Esophagus (tissue), 2 donors: ENCODE measurements at regions not wholly inside any gene's neighbourhood (a gene's known extent, or its start where the extent isn't known, plus 50 kb on each side); places are given as distances from the start of the nearest gene placed in this dataset.

Experiments
- H3K27ac ChIP-seq, 2 donors: one replicate each; pipeline ENCODE4 v1.5.1; 2013; ENCODE audit warnings: low read depth in 2 of 2, mild to moderate bottlenecking in 2 of 2, inconsistent platforms in 1 of 2, low read length in 1 of 2, moderate library complexity in 1 of 2
- H3K27me3 ChIP-seq, 2 donors: one replicate each; pipeline ENCODE4 v1.6.1; 2013; ENCODE audit warnings: low read length in 2 of 2, control low read depth in 1 of 2, mild to moderate bottlenecking in 1 of 2; ENCODE audit not compliant: insufficient read depth in 2 of 2, control insufficient read depth in 1 of 2
- H3K36me3 ChIP-seq, 2 donors: one replicate each; pipeline ENCODE4 v1.6.1; 2013; ENCODE audit warnings: low read length in 1 of 2; ENCODE audit not compliant: control insufficient read depth in 2 of 2, insufficient read depth in 2 of 2
- H3K4me1 ChIP-seq, 2 donors: one replicate each; pipeline ENCODE4 v1.6.1; 2013; ENCODE audit warnings: low read length in 1 of 2; ENCODE audit not compliant: control insufficient read depth in 2 of 2, insufficient read depth in 2 of 2
- H3K4me3 ChIP-seq, 2 donors: one replicate each; pipeline ENCODE4 v1.5.1; 2013; ENCODE audit warnings: low read length in 2 of 2, mild to moderate bottlenecking in 2 of 2, low read depth in 1 of 2, moderate library complexity in 1 of 2
- H3K9me3 ChIP-seq, 2 donors: one replicate each; pipeline ENCODE4 v1.6.1; 2013; ENCODE audit warnings: mild to moderate bottlenecking in 2 of 2, low read depth in 1 of 2, low read length in 1 of 2, moderate library complexity in 1 of 2; ENCODE audit not compliant: control insufficient read depth in 2 of 2, insufficient read depth in 1 of 2
- WGBS, 2 donors: extraction: QIAGEN DNeasy Blood & Tissue Kit; methylation state at CpG; one replicate each; pipeline ENCODE4 v1.1.7; 2013; 5-methylcytosine and 5-hydroxymethylcytosine counted together
- donor health status: healthy with polysubstance abuse.
- donor health status: Bipolar disorder and iron deficiency.

- Histone ChIP-seq H3K9me3 (no peaks in the 10 kb centered on the region), H3K4me3 (no peak overlapping the region), H3K27me3 (no peaks in the 10 kb centered on the region), H3K36me3 (no peaks in the 10 kb centered on the region), H3K27ac (no peak overlapping the region), H3K4me1 (no peaks in the 10 kb centered on the region)
Measured at GRCh38 chr4:114343015-114343414, 255.6 kb upstream of the UGT8 start.

- H3K36me3 ChIP-seq = no peaks in the 10 kb centered on the region
- no peaks in the 10 kb centered on the region for H3K4me1 ChIP-seq
- H3K27me3 ChIP-seq = no peaks in the 10 kb centered on the region
- no peak overlapping the region for H3K4me3 ChIP-seq
- WGBS, 2 donors = 76 to 87% methylated on average over 2 of the region's 2 CpGs
- H3K9me3 ChIP-seq = no peaks in the 10 kb centered on the region
- no peak overlapping the region for H3K27ac ChIP-seq
Measured at GRCh38 chr4:114349543-114350175, 248.9 kb upstream of the UGT8 start.

GRCh38 chr4:114358901-114359300 lies 239.7 kb upstream of the UGT8 start:
- Histone ChIP-seq H3K27me3 (no peaks in the 10 kb centered on the region), H3K9me3 (no peaks in the 10 kb centered on the region), H3K36me3 (no peaks in the 10 kb centered on the region), H3K4me3 (no peak overlapping the region), H3K4me1 (no peaks in the 10 kb centered on the region), H3K27ac (no peak overlapping the region)

DNA sequence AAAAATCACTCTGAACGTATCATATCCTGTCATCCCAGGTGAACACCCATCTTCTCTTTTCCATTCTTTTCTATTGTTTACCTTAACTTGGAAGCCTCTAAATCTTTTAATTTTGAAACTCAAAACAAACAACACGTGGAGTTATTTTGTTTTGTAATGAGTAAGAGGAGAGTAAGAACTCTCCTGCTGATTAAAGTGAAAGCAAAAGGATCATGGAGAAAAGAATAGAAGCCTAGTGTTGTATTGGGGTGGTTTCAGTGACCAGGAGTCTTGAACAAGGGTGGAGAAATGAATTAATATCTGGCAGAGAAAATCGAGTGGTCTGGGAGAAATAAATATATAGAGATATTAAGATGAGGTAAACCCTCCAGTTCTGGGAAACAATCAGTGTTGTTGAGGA lies 237.4 kb upstream of the UGT8 start:
- Histone ChIP-seq H3K4me3 (no peak overlapping the region), H3K9me3 (no peaks in the 10 kb centered on the region), H3K27me3 (no peaks in the 10 kb centered on the region), H3K27ac (no peak overlapping the region), H3K4me1 (no peaks in the 10 kb centered on the region), H3K36me3 (no peaks in the 10 kb centered on the region)
- WGBS, 2 donors = 36 to 45% methylated on average over 3 of the region's 3 CpGs

DNA sequence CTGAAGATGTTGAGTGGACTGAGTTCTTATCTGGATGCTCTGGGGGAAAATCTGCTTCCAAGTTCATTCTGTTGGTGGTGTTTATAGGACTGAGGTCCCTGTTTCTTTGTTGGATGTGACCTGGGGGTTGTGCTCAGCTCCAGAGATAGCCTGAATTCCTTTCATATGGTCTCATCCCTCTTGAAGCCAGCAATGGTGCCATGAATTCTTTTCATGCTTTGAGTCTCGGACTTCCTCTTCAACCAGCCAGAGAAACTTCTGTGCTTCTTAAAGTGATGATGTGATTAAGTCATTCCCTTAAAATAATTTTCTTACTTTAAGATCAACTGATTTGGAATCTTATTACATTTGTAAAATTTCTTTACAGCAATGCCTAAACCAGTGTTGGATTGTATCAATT lies 233.8 kb upstream of the UGT8 start:
- Histone ChIP-seq H3K4me1 (no peaks in the 10 kb centered on the region), H3K9me3 (no peaks in the 10 kb centered on the region), H3K27ac (no peak overlapping the region), H3K4me3 (no peak overlapping the region), H3K27me3 (no peaks in the 10 kb centered on the region), H3K36me3 (no peaks in the 10 kb centered on the region)
- WGBS, 2 donors = 53 to 58% methylated on average over 1 of the region's 1 CpG

- Histone ChIP-seq H3K27ac (no peak overlapping the region), H3K4me3 (no peak overlapping the region), H3K4me1 (no peaks in the 10 kb centered on the region), H3K9me3 (no peaks in the 10 kb centered on the region), H3K36me3 (no peaks in the 10 kb centered on the region), H3K27me3 (no peaks in the 10 kb centered on the region)
- 90 to 91% methylated on average over 1 of the region's 1 CpG for WGBS, 2 donors
Measured at GRCh38 chr4:114365591-114365990, 233.0 kb upstream of the UGT8 start.

- 73% methylated on average over 2 of the region's 2 CpGs for WGBS, 2 donors
- Histone ChIP-seq H3K9me3 (no peaks in the 10 kb centered on the region), H3K27ac (no peak overlapping the region), H3K27me3 (no peaks in the 10 kb centered on the region), H3K36me3 (no peaks in the 10 kb centered on the region), H3K4me1 (no peaks in the 10 kb centered on the region), H3K4me3 (no peak overlapping the region)
Measured at GRCh38 chr4:114366368-114366767, 232.2 kb upstream of the UGT8 start.

GRCh38 chr4:114368751-114369150 lies 229.9 kb upstream of the UGT8 start:
- H3K4me3 ChIP-seq = no peak overlapping the region
- H3K27ac ChIP-seq = no peak overlapping the region
- H3K9me3 ChIP-seq = no peaks in the 10 kb centered on the region
- WGBS, 2 donors = 45 to 60% methylated on average over 1 of the region's 1 CpG
- no peaks in the 10 kb centered on the region for H3K4me1 ChIP-seq
- H3K27me3 ChIP-seq = no peaks in the 10 kb centered on the region
- H3K36me3 ChIP-seq = no peaks in the 10 kb centered on the region

- Histone ChIP-seq H3K36me3 (no peaks in the 10 kb centered on the region), H3K27me3 (no peaks in the 10 kb centered on the region), H3K4me1 (no peaks in the 10 kb centered on the region), H3K9me3 (no peaks in the 10 kb centered on the region), H3K27ac (no peak overlapping the region), H3K4me3 (no peak overlapping the region)
- WGBS, 2 donors = 76 to 87% methylated on average over 1 of the region's 1 CpG
Measured at GRCh38 chr4:114373508-114373907, 225.1 kb upstream of the UGT8 start.

GRCh38 chr4:114378305-114378903 lies 220.2 kb upstream of the UGT8 start:
- Histone ChIP-seq H3K27ac (no peak overlapping the region), H3K27me3 (no peaks in the 10 kb centered on the region), H3K4me1 (no peaks in the 10 kb centered on the region), H3K36me3 (no peaks in the 10 kb centered on the region), H3K9me3 (no peaks in the 10 kb centered on the region), H3K4me3 (no peak overlapping the region)
- WGBS, 2 donors = 45 to 57% methylated on average over 4 of the region's 4 CpGs
